ENCODE measurements at regions not wholly inside any gene's neighbourhood (a gene's known extent, or its start where the extent isn't known, plus 50 kb on each side); places are given as distances from the start of the nearest gene placed in this dataset.

DNA sequence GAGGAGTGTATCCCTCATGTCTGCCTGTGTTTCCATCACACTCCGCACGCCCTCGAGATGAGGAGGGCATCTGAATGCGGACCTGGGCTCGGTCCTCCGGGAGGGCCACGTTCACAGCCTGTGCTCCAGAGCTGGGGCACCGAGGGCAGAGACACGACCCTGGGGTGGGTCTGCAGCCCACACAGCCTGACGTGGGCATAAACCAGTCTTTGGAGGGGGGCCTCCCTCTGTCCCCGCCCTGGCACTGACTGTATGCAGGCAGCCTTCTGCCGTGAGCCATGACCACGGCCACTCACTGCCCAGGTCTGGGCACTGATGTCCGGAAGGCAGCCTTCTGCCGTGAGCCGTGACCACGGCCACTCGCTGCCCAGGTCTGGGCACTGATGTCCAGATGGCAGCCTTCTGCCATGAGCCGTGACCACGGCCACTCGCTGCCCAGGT lies 1425.1 kb downstream of the BRD1 start:
- WGBS (ENCODE audit: low lambda C conversion rate): 2% methylated on average over 6 of the region's 21 CpGs
- Histone ChIP-seq H3K4me2 (ENCODE audit: low read depth, low read length) (no peak overlapping the region), H3K36me3 (replicated peaks in 1 of 2; ENCODE audit: control insufficient read depth in 1 of 2, insufficient read depth in 2 of 2, low read length in 2 of 2) (no peaks in the 10 kb centered on the region), H3K9ac (ENCODE audit: insufficient read depth, low read depth, low read length) (no peak overlapping the region), H3K9me3 (ENCODE audit: low read length) (no peaks in the 10 kb centered on the region), H3K27me3 (ENCODE audit: control insufficient read depth in 1 of 2, insufficient read depth in 2 of 2, low read length in 2 of 2) (peaks cover 3 to 34% of the 10 kb centered on the region in 2 experiments; a peak in 2 of 5 replicates), H2AFZ (ENCODE audit: low read length) (no peak overlapping the region), H4K20me1 (ENCODE audit: insufficient read depth, low read length) (no peaks in the 10 kb centered on the region), H3K4me1 (ENCODE audit: insufficient read depth, low read length) (no peaks in the 10 kb centered on the region), H3K79me2 (ENCODE audit: insufficient read depth, low read length) (no peaks in the 10 kb centered on the region), H3K4me3 (replicated peaks in 1 of 3; ENCODE audit: insufficient read depth in 1 of 3, low read depth in 2 of 3, low read length in 3 of 3) (no peak overlapping the region), H3K27ac (ENCODE audit: extremely low read length, insufficient read depth, low read length) (no peak overlapping the region)
- in situ Hi-C loops (cut with HindIII; ENCODE audit: extremely low pct_ligation_motif_present, low pct_unique_long_range_greater_than_20kb) (no loop called here), intact Hi-C loops (cut with micrococcal nuclease; ENCODE audit: unreplicated experiment) (no loop called here)
- ATAC-seq: no peak
- BruUV-seq (replicated peaks): no TSS peak
- FAIRE-seq: no peak
- no peak for DNase-seq (ENCODE audit: low spot score)
- ChIA-PET CTCF (ENCODE audit: low intra/inter-chr PET ratio, low total read pairs) (no interaction called here), POLR2A (no interaction called here)
- TF ChIP-seq ZNF572 (CRISPR knock-in tag; IDR thresholded peaks at IDR 0.05) (no peak), HNF4G (IDR thresholded peaks at IDR 0.05; ENCODE audit: borderline replicate concordance, low read depth, low read length) (no peak), HNF4G (CRISPR knock-in tag; IDR thresholded peaks at IDR 0.05; ENCODE audit: borderline replicate concordance, low read depth) (no peak), BRD4 (CRISPR knock-in tag; IDR thresholded peaks at IDR 0.05) (no peak), ZNF160 (CRISPR knock-in tag; IDR thresholded peaks at IDR 0.05) (no peak), TCF12 (IDR thresholded peaks at IDR 0.05) (no peak), TCF12 (CRISPR knock-in tag; IDR thresholded peaks at IDR 0.05) (no peak), ZNF333 (CRISPR knock-in tag; IDR thresholded peaks at IDR 0.05; ENCODE audit: borderline replicate concordance) (no peak), THAP11 (CRISPR knock-in tag; IDR thresholded peaks at IDR 0.05) (no peak)
- TF ChIP-seq, protein P1, sequence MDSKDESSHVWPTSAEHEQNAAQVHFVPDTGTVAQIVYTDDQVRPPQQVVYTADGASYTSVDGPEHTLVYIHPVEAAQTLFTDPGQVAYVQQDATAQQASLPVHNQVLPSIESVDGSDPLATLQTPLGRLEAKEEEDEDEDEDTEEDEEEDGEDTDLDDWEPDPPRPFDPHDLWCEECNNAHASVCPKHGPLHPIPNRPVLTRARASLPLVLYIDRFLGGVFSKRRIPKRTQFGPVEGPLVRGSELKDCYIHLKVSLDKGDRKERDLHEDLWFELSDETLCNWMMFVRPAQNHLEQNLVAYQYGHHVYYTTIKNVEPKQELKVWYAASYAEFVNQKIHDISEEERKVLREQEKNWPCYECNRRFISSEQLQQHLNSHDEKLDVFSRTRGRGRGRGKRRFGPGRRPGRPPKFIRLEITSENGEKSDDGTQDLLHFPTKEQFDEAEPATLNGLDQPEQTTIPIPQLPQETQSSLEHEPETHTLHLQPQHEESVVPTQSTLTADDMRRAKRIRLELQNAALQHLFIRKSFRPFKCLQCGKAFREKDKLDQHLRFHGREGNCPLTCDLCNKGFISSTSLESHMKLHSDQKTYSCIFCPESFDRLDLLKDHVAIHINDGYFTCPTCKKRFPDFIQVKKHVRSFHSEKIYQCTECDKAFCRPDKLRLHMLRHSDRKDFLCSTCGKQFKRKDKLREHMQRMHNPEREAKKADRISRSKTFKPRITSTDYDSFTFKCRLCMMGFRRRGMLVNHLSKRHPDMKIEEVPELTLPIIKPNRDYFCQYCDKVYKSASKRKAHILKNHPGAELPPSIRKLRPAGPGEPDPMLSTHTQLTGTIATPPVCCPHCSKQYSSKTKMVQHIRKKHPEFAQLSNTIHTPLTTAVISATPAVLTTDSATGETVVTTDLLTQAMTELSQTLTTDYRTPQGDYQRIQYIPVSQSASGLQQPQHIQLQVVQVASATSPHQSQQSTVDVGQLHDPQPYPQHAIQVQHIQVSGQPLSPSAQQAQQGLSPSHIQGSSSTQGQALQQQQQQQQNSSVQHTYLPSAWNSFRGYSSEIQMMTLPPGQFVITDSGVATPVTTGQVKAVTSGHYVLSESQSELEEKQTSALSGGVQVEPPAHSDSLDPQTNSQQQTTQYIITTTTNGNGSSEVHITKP (CRISPR knock-in tag; IDR thresholded peaks at IDR 0.05; ENCODE audit: low read depth): no peak
- TF ChIP-seq, protein P2, sequence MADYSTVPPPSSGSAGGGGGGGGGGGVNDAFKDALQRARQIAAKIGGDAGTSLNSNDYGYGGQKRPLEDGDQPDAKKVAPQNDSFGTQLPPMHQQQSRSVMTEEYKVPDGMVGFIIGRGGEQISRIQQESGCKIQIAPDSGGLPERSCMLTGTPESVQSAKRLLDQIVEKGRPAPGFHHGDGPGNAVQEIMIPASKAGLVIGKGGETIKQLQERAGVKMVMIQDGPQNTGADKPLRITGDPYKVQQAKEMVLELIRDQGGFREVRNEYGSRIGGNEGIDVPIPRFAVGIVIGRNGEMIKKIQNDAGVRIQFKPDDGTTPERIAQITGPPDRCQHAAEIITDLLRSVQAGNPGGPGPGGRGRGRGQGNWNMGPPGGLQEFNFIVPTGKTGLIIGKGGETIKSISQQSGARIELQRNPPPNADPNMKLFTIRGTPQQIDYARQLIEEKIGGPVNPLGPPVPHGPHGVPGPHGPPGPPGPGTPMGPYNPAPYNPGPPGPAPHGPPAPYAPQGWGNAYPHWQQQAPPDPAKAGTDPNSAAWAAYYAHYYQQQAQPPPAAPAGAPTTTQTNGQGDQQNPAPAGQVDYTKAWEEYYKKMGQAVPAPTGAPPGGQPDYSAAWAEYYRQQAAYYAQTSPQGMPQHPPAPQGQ (CRISPR knock-in tag; IDR thresholded peaks at IDR 0.05; ENCODE audit: borderline replicate concordance): no peak
- TF ChIP-seq, protein P3, sequence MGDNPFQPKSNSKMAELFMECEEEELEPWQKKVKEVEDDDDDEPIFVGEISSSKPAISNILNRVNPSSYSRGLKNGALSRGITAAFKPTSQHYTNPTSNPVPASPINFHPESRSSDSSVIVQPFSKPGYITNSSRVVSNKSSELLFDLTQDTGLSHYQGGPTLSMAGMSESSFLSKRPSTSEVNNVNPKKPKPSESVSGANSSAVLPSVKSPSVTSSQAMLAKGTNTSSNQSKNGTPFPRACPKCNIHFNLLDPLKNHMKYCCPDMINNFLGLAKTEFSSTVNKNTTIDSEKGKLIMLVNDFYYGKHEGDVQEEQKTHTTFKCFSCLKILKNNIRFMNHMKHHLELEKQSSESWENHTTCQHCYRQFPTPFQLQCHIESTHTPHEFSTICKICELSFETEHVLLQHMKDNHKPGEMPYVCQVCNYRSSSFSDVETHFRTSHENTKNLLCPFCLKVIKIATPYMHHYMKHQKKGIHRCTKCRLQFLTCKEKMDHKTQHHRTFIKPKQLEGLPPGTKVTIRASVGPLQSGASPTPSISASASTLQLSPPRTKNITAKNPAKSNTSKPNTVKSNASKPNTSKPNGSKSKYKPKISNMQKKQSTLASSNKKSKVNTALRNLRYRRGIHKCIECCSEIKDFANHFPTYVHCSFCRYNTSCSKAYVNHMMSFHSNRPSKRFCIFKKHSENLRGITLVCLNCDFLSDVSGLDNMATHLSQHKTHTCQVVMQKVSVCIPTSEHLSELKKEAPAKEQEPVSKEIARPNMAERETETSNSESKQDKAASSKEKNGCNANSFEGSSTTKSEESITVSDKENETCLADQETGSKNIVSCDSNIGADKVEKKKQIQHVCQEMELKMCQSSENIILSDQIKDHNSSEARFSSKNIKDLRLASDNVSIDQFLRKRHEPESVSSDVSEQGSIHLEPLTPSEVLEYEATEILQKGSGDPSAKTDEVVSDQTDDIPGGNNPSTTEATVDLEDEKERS (CRISPR knock-in tag; IDR thresholded peaks at IDR 0.05): no peak
- TF ChIP-seq, protein P4, sequence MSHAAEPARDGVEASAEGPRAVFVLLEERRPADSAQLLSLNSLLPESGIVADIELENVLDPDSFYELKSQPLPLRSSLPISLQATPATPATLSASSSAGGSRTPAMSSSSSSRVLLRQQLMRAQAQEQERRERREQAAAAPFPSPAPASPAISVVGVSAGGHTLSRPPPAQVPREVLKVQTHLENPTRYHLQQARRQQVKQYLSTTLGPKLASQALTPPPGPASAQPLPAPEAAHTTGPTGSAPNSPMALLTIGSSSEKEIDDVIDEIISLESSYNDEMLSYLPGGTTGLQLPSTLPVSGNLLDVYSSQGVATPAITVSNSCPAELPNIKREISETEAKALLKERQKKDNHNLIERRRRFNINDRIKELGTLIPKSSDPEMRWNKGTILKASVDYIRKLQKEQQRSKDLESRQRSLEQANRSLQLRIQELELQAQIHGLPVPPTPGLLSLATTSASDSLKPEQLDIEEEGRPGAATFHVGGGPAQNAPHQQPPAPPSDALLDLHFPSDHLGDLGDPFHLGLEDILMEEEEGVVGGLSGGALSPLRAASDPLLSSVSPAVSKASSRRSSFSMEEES (CRISPR knock-in tag; IDR thresholded peaks at IDR 0.05): no peak
- TF ChIP-seq, protein P5, sequence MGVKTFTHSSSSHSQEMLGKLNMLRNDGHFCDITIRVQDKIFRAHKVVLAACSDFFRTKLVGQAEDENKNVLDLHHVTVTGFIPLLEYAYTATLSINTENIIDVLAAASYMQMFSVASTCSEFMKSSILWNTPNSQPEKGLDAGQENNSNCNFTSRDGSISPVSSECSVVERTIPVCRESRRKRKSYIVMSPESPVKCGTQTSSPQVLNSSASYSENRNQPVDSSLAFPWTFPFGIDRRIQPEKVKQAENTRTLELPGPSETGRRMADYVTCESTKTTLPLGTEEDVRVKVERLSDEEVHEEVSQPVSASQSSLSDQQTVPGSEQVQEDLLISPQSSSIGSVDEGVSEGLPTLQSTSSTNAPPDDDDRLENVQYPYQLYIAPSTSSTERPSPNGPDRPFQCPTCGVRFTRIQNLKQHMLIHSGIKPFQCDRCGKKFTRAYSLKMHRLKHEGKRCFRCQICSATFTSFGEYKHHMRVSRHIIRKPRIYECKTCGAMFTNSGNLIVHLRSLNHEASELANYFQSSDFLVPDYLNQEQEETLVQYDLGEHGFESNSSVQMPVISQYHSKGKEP (CRISPR knock-in tag; IDR thresholded peaks at IDR 0.05): no peak

Measured in HepG2 (cell line).